Spinal cord (tissue), 9 donors: ENCODE measurements at regions not wholly inside any gene's neighbourhood (a gene's known extent, or its start where the extent isn't known, plus 50 kb on each side); places are given as distances from the start of the nearest gene placed in this dataset.

ENCODE experiments used
- DNase-seq, 6 donors: peaks; one replicate each; pipeline versions ENCODE4 v3.0.0 to v3.0.0-alpha.2; 2013 to 2015; ENCODE audit warnings: low spot score in 6 of 6, low read depth in 4 of 6
- H3K27ac ChIP-seq: one replicate; pipeline ENCODE4 v1.5.1; 2013; ENCODE audit warnings: low read depth, low read length, control low read depth
- H3K27me3 ChIP-seq: one replicate; pipeline ENCODE4 v1.6.1; 2013; ENCODE audit warnings: low read length; ENCODE audit not compliant: control insufficient read depth, insufficient read depth
- H3K36me3 ChIP-seq: one replicate; pipeline ENCODE4 v1.6.1; 2013; ENCODE audit warnings: low read length; ENCODE audit not compliant: control insufficient read depth, insufficient read depth
- H3K4me1 ChIP-seq: one replicate; pipeline ENCODE4 v1.6.1; 2013; ENCODE audit warnings: low read length; ENCODE audit not compliant: control insufficient read depth, insufficient read depth
- H3K4me3 ChIP-seq: one replicate; pipeline ENCODE4 v1.5.1; 2013; ENCODE audit warnings: low read depth, low read length, control low read depth
- H3K9me3 ChIP-seq: one replicate; pipeline ENCODE4 v1.6.1; 2013; ENCODE audit warnings: low read length; ENCODE audit not compliant: control insufficient read depth, insufficient read depth
- WGBS: methylation state at CpG from one replicate; pipeline ENCODE4 v1.1.5; 2013; ENCODE audit warnings: missing lambda C conversion rate; ENCODE audit not compliant: insufficient coverage; 5-methylcytosine and 5-hydroxymethylcytosine counted together
- donor health status: healthy.

GRCh38 chr16:63302811-63303210 lies 1266.6 kb upstream of the CDH8 start:
- H3K9me3 ChIP-seq, result no peaks in the 10 kb centered on the region
- DNase-seq, result no peak
- no peaks in the 10 kb centered on the region for H3K4me1 ChIP-seq
- no peaks in the 10 kb centered on the region for H3K36me3 ChIP-seq
- H3K27ac ChIP-seq, result no peak overlapping the region
- H3K27me3 ChIP-seq, result no peaks in the 10 kb centered on the region
- H3K4me3 ChIP-seq, result no peak overlapping the region
- whole genome bisulfite sequencing, result 80% methylated on average over 1 of the region's 2 CpGs

GRCh38 chr16:63301349-63301748 lies 1265.1 kb upstream of the CDH8 start:
- Histone ChIP-seq H3K4me3 (no peak overlapping the region), H3K27me3 (no peaks in the 10 kb centered on the region), H3K4me1 (no peaks in the 10 kb centered on the region), H3K9me3 (no peaks in the 10 kb centered on the region), H3K27ac (no peak overlapping the region), H3K36me3 (no peaks in the 10 kb centered on the region)
- DNase-seq, result peak in 1 of 6 donors; percentile 86
- 42% methylated on average over 1 of the region's 1 CpG for WGBS

- WGBS, result no CpG with 5 or more reads among the region's 1 CpG
- no peaks in the 10 kb centered on the region for H3K9me3 ChIP-seq
- H3K27me3 ChIP-seq, result no peaks in the 10 kb centered on the region
- no peaks in the 10 kb centered on the region for H3K36me3 ChIP-seq
- peak in 1 of 6 donors; percentile 52 for DNase-seq
- no peak overlapping the region for H3K27ac ChIP-seq
- H3K4me1 ChIP-seq, result no peaks in the 10 kb centered on the region
- no peak overlapping the region for H3K4me3 ChIP-seq
Measured at GRCh38 chr16:63298993-63299392, 1262.8 kb upstream of the CDH8 start.

GRCh38 chr16:63292036-63292435 lies 1255.8 kb upstream of the CDH8 start:
- Histone ChIP-seq H3K36me3 (no peaks in the 10 kb centered on the region), H3K4me3 (no peak overlapping the region), H3K4me1 (no peaks in the 10 kb centered on the region), H3K9me3 (no peaks in the 10 kb centered on the region), H3K27ac (no peak overlapping the region), H3K27me3 (no peaks in the 10 kb centered on the region)
- WGBS, result 87% methylated on average over 11 of the region's 11 CpGs
- DNase-seq, result no peak

- Histone ChIP-seq H3K9me3 (no peaks in the 10 kb centered on the region), H3K4me1 (no peaks in the 10 kb centered on the region), H3K4me3 (no peak overlapping the region), H3K27ac (no peak overlapping the region), H3K27me3 (no peaks in the 10 kb centered on the region), H3K36me3 (no peaks in the 10 kb centered on the region)
- 26% methylated on average over 10 of the region's 16 CpGs for WGBS
- DNase-seq, result peak; percentile 22 to 96 (median 63)
Measured at GRCh38 chr16:63289834-63290460, 1253.7 kb upstream of the CDH8 start.

- Histone ChIP-seq H3K4me3 (no peak overlapping the region), H3K4me1 (no peaks in the 10 kb centered on the region), H3K27me3 (no peaks in the 10 kb centered on the region), H3K27ac (no peak overlapping the region), H3K9me3 (no peaks in the 10 kb centered on the region), H3K36me3 (no peaks in the 10 kb centered on the region)
- WGBS, result no CpG with 5 or more reads among the region's 2 CpGs
- peak in 2 of 6 donors; percentile 21 to 57 for DNase-seq
Measured at GRCh38 chr16:63287401-63287800, 1251.2 kb upstream of the CDH8 start.

GRCh38 chr16:63283721-63284120 lies 1247.5 kb upstream of the CDH8 start:
- no peak overlapping the region for H3K27ac ChIP-seq
- no peaks in the 10 kb centered on the region for H3K4me1 ChIP-seq
- H3K27me3 ChIP-seq, result no peaks in the 10 kb centered on the region
- H3K36me3 ChIP-seq, result no peaks in the 10 kb centered on the region
- H3K9me3 ChIP-seq, result no peaks in the 10 kb centered on the region
- peak in 1 of 6 donors; percentile 87 for DNase-seq
- no peak overlapping the region for H3K4me3 ChIP-seq
- no CpG with 5 or more reads among the region's 1 CpG for WGBS

- Histone ChIP-seq H3K4me1 (no peaks in the 10 kb centered on the region), H3K27ac (no peak overlapping the region), H3K9me3 (no peaks in the 10 kb centered on the region), H3K4me3 (no peak overlapping the region), H3K27me3 (no peaks in the 10 kb centered on the region), H3K36me3 (no peaks in the 10 kb centered on the region)
- WGBS, result 48% methylated on average over 5 of the region's 5 CpGs
- peak in 2 of 6 donors; percentile 42 to 53 for DNase-seq
Measured at GRCh38 chr16:63244631-63245030, 1208.4 kb upstream of the CDH8 start.

GRCh38 chr16:63241497-63242028 lies 1205.3 kb upstream of the CDH8 start:
- Histone ChIP-seq H3K27ac (no peak overlapping the region), H3K36me3 (no peaks in the 10 kb centered on the region), H3K4me3 (no peak overlapping the region), H3K27me3 (no peaks in the 10 kb centered on the region), H3K4me1 (no peaks in the 10 kb centered on the region), H3K9me3 (no peaks in the 10 kb centered on the region)
- WGBS, result no CpG with 5 or more reads among the region's 5 CpGs
- peak in 1 of 6 donors; percentile 13 for DNase-seq

- no peaks in the 10 kb centered on the region for H3K27me3 ChIP-seq
- no peaks in the 10 kb centered on the region for H3K9me3 ChIP-seq
- no peak for DNase-seq
- no peak overlapping the region for H3K4me3 ChIP-seq
- H3K4me1 ChIP-seq, result no peaks in the 10 kb centered on the region
- H3K36me3 ChIP-seq, result no peaks in the 10 kb centered on the region
- WGBS, result 40% methylated on average over 1 of the region's 1 CpG
- H3K27ac ChIP-seq, result no peak overlapping the region
Measured at GRCh38 chr16:63239065-63239570, 1202.9 kb upstream of the CDH8 start.
